ENCODE measurements at regions not wholly inside any gene's neighbourhood (a gene's known extent, or its start where the extent isn't known, plus 50 kb on each side); places are given as distances from the start of the nearest gene placed in this dataset.

DNA sequence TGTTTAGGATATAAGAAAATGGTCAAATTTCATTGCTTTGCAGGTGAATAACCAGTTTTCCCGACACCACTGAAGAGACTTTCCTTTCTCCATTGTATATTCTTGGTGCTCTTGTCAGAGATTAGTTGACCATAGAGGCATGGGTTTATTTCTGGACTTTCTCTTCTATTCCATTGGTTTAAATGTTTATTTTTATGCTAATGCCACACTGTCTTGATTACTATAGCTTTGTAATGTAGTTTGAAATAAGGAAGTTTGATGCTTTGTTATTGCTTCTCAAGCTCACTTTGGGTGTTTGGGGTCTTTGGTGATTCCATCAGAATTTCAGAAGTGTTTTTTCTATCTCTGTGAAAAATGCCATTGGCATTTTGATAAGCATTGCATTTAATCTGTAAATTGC, 190.0 kb upstream of the SPRY2 start:
- peaks cover 32% of the 10 kb centered on the region for H3K4me1 ChIP-seq (ENCODE audit: control insufficient read depth, extremely low read depth, insufficient read depth, low read length)
- DNase-seq (ENCODE audit: low read depth, low spot score) (no peak), FAIRE-seq (no peak)
- no peak overlapping the region for H3K4me3 ChIP-seq (replicated peaks in 1 of 3; ENCODE audit: insufficient read depth in 1 of 3, low read depth in 1 of 3, low read length in 3 of 3)
- intact Hi-C loops (cut with micrococcal nuclease), result loop anchor here (2.0 kb wide), 1 partner anchor 16 kb away; no protein-coding TSS in a partner anchor
- CTCF ChIA-PET, result no interaction called here
- POLR2A ChIA-PET, result no interaction called here
- no peak overlapping the region for H3K27ac ChIP-seq (ENCODE audit: insufficient read depth, low read depth, low read length)
- no peaks in the 10 kb centered on the region for H3K9me3 ChIP-seq (replicated peaks; ENCODE audit: control insufficient read depth, insufficient read depth, low read length)
- dilution Hi-C loops (cut with MboI; ENCODE audit: extremely low pct_ligation_motif_present, low sequenced_read_pairs), result no loop called here
- TF ChIP-seq POLR2A (IDR thresholded peaks at IDR 0.05; ENCODE audit: low read depth, low read length) (no peak), POLR2AphosphoS5 (IDR thresholded peaks at IDR 0.05; ENCODE audit: insufficient read depth, low read depth, low read length) (no peak), MAX (IDR thresholded peaks at IDR 0.05; ENCODE audit: insufficient read depth, insufficient read length) (no peak), JUN (IDR thresholded peaks at IDR 0.05; ENCODE audit: borderline replicate concordance, insufficient read depth, insufficient read length, low read depth) (no peak), EZH2 (IDR thresholded peaks at IDR 0.05; ENCODE audit: borderline replicate concordance, low read depth, low read length, severe bottlenecking) (no peak), FOS (IDR thresholded peaks at IDR 0.05; ENCODE audit: borderline replicate concordance, insufficient read depth, low read length) (no peak), MYC (IDR thresholded peaks at IDR 0.05; ENCODE audit: low read depth, low read length) (no peak), GATA2 (IDR thresholded peaks at IDR 0.05; ENCODE audit: insufficient read depth, insufficient read length, low read depth, low read length) (no peak)
- TF ChIP-seq, protein P1, sequence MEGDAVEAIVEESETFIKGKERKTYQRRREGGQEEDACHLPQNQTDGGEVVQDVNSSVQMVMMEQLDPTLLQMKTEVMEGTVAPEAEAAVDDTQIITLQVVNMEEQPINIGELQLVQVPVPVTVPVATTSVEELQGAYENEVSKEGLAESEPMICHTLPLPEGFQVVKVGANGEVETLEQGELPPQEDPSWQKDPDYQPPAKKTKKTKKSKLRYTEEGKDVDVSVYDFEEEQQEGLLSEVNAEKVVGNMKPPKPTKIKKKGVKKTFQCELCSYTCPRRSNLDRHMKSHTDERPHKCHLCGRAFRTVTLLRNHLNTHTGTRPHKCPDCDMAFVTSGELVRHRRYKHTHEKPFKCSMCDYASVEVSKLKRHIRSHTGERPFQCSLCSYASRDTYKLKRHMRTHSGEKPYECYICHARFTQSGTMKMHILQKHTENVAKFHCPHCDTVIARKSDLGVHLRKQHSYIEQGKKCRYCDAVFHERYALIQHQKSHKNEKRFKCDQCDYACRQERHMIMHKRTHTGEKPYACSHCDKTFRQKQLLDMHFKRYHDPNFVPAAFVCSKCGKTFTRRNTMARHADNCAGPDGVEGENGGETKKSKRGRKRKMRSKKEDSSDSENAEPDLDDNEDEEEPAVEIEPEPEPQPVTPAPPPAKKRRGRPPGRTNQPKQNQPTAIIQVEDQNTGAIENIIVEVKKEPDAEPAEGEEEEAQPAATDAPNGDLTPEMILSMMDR (IDR thresholded peaks at IDR 0.05; ENCODE audit: extremely low read depth in 1 of 2, insufficient read depth in 1 of 2, low read depth in 1 of 2, low read length in 2 of 2), result no peak
- H3K4me2 ChIP-seq (ENCODE audit: insufficient read depth, low read length), result no peak overlapping the region
- no peaks in the 10 kb centered on the region for H3K36me3 ChIP-seq (ENCODE audit: control insufficient read depth in 2 of 2, extremely low read depth in 1 of 2, insufficient read depth in 2 of 2, low read length in 2 of 2)
- no peak overlapping the region for H3K9ac ChIP-seq (replicated peaks; ENCODE audit: extremely low read depth, insufficient read depth, low read length)
- no peaks in the 10 kb centered on the region for H3K9me1 ChIP-seq (replicated peaks; ENCODE audit: control insufficient read depth, extremely low read depth, insufficient read depth, low read length)
- no TSS peak for BruUV-seq (replicated peaks)
- no peaks in the 10 kb centered on the region for H3K79me2 ChIP-seq (ENCODE audit: control insufficient read depth, insufficient read depth, low read length)
- no peak overlapping the region for H2AFZ ChIP-seq (ENCODE audit: low read depth, low read length)
- no peaks in the 10 kb centered on the region for H3K27me3 ChIP-seq (ENCODE audit: control insufficient read depth in 2 of 2, insufficient read depth in 2 of 2, low read length in 2 of 2)
- no peaks in the 10 kb centered on the region for H4K20me1 ChIP-seq (replicated peaks; ENCODE audit: control insufficient read depth, extremely low read depth, insufficient read depth, low read length)

Data from endothelial cell of umbilical vein (primary cell).